Testis (tissue), 2 donors: ENCODE measurements at regions not wholly inside any gene's neighbourhood (a gene's known extent, or its start where the extent isn't known, plus 50 kb on each side); places are given as distances from the start of the nearest gene placed in this dataset.

Source experiments
- DNase-seq: peaks from one replicate; pipeline ENCODE4 v3.0.0-alpha.2; 2019
- H3K27ac ChIP-seq, 2 donors: fragments of 200-600 bp; sonication (generic); one replicate each; pipeline ENCODE4 v1.5.1; 2019
- H3K27me3 ChIP-seq: fragments of 200-600 bp; sonication (generic); one replicate; pipeline ENCODE4 v1.5.1; 2019
- H3K36me3 ChIP-seq: fragments of 200-600 bp; sonication (generic); one replicate; pipeline ENCODE4 v1.5.1; 2017; ENCODE audit warnings: low read depth; ENCODE audit errors: missing control alignments
- H3K4me1 ChIP-seq: fragments of 200-600 bp; sonication (generic); one replicate; pipeline ENCODE4 v1.5.1; 2019
- H3K4me3 ChIP-seq, 2 donors: fragments of 200-600 bp; sonication (generic); one replicate each; pipeline ENCODE4 v1.5.1; 2017 to 2019
- H3K9me3 ChIP-seq: fragments of 200-600 bp; sonication (generic); one replicate; pipeline ENCODE4 v1.5.1; 2017
- POLR2A ChIP-seq: fragments of 450-650 bp; IDR thresholded peaks from one replicate; pipeline ENCODE4 v1.6.1; 2017; ENCODE audit warnings: antibody characterized with exemption, mild to moderate bottlenecking, moderate library complexity
- WGBS, 2 donors: methylation state at CpG; one replicate each; pipeline ENCODE4 v1.1.5; 2018; 5-methylcytosine and 5-hydroxymethylcytosine counted together
- intact Hi-C: fragments of 100-400 bp; cut with DNase I; formaldehyde crosslinking; loops from one replicate; pipeline ENCODE4 v1.15.1; 2023; ENCODE audit warnings: low total_unique reads
- TF ChIP-seq, protein P1 (sequence below), 3 experiments: fragments of 450-650 bp in 2 of 3; fragments of 200-600 bp in 1 of 3; sonication (generic) in 1 of 3; IDR thresholded peaks; one replicate each; pipeline ENCODE4 v1.5.1; 2016 to 2019; ENCODE audit warnings: antibody characterized with exemption in 3 of 3, mild to moderate bottlenecking in 2 of 3, moderate library complexity in 1 of 3

DNA sequence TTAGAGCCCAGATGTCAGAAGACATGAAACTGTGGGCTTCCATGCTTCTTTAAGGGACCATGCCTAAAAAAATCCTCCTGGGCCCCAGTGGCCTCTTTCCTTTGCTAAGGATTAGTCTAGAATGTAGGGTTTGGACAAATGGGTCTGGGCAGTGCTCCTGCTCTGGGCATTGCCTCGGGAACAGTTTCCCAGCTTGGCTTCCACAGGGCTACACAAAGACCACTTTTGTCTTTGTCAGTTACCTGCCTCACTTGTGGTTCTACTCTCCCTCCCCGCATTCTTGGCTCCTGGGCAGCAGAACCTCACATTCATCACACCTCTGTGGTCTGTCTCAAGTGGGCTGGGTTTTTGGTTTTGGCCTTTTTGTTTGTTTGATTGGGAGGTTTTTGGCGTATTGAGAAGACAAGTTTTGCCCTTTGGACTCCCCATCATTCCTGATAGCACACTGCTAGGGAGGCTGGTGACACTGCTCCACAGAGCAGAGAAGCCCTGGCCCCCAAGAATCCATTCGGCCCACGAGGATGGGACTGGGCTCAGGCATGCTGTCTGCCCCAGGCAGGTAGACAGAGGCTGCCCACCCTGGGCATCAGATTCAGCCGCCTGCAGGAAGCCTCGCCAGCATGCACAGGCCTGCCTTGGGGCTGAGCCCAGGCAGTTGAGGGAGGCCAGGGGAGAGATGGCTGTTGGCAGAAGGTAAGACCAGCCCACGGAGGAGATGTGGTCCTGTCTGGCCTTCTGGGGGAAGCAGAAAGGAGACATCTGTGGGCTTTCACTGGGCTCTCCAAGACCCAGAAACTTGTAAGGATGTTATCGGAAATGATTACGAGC is 343.7 kb downstream of the WDR11 start:
- H3K27ac ChIP-seq: no peak overlapping the region
- no peak for DNase-seq
- H3K36me3 ChIP-seq: no peaks in the 10 kb centered on the region
- no peak for TF ChIP-seq POLR2A
- TF ChIP-seq, protein P1, sequence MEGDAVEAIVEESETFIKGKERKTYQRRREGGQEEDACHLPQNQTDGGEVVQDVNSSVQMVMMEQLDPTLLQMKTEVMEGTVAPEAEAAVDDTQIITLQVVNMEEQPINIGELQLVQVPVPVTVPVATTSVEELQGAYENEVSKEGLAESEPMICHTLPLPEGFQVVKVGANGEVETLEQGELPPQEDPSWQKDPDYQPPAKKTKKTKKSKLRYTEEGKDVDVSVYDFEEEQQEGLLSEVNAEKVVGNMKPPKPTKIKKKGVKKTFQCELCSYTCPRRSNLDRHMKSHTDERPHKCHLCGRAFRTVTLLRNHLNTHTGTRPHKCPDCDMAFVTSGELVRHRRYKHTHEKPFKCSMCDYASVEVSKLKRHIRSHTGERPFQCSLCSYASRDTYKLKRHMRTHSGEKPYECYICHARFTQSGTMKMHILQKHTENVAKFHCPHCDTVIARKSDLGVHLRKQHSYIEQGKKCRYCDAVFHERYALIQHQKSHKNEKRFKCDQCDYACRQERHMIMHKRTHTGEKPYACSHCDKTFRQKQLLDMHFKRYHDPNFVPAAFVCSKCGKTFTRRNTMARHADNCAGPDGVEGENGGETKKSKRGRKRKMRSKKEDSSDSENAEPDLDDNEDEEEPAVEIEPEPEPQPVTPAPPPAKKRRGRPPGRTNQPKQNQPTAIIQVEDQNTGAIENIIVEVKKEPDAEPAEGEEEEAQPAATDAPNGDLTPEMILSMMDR (IDR thresholded peaks at IDR 0.05): no peak
- WGBS, 2 donors: 60 to 67% methylated on average over 9 to 10 of the region's 10 CpGs
- H3K27me3 ChIP-seq: no peaks in the 10 kb centered on the region
- no peak overlapping the region for H3K4me3 ChIP-seq
- H3K9me3 ChIP-seq: no peaks in the 10 kb centered on the region
- intact Hi-C loops: no loop called here
- no peaks in the 10 kb centered on the region for H3K4me1 ChIP-seq

DNA sequence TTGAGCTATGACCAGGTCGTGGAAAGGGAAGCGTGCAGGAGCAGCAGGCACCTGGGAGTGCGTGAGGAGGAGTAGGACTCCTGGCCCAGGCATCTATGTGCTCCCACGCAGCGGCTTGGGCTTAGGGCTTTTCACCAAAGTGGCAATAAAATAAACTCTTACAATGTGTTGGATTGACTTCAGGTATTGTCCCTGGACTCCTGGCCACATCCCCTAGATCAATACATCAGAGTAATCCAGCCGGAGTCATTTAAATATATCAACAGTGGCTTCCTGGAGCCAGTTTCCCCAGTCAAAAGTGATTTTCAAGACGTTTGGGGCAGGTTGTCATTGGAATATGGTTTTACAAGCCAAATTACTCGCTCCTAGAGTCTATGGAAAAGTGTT is 344.4 kb downstream of the WDR11 start:
- TF ChIP-seq, protein P1 (IDR thresholded peaks at IDR 0.05): no peak
- TF ChIP-seq POLR2A: no peak
- no peak overlapping the region for H3K27ac ChIP-seq
- DNase-seq: no peak
- no peak overlapping the region for H3K4me3 ChIP-seq
- H3K36me3 ChIP-seq: no peaks in the 10 kb centered on the region
- 61 to 63% methylated on average over 8 of the region's 8 CpGs for WGBS, 2 donors
- no peaks in the 10 kb centered on the region for H3K4me1 ChIP-seq
- H3K9me3 ChIP-seq: no peaks in the 10 kb centered on the region
- no peaks in the 10 kb centered on the region for H3K27me3 ChIP-seq
- intact Hi-C loops: no loop called here

DNA sequence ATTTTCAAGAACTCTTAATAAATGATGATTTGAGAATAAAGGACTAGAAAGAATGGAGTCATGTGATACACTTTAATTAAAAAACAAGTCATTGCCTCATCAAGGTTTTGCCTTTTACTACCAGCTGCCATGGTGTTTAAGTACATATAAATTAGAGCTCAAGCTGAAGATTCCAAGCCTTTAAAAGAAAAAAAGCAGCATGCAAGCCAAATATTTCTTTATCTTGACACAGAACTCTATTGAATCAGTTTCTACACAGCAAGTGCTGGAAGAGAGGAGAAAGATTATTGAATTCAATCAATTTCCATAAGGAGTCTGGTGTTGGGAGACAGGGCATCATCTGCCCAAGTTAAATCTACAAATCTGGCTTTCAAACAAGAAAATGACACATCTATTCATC is 347.9 kb downstream of the WDR11 start:
- H3K27me3 ChIP-seq: no peaks in the 10 kb centered on the region
- no peaks in the 10 kb centered on the region for H3K4me1 ChIP-seq
- TF ChIP-seq POLR2A: no peak
- TF ChIP-seq, protein P1 (IDR thresholded peaks at IDR 0.05): no peak
- DNase-seq: no peak
- intact Hi-C loops: no loop called here
- no peak overlapping the region for H3K4me3 ChIP-seq
- no peaks in the 10 kb centered on the region for H3K9me3 ChIP-seq
- H3K36me3 ChIP-seq: no peaks in the 10 kb centered on the region
- H3K27ac ChIP-seq: no peak overlapping the region

DNA sequence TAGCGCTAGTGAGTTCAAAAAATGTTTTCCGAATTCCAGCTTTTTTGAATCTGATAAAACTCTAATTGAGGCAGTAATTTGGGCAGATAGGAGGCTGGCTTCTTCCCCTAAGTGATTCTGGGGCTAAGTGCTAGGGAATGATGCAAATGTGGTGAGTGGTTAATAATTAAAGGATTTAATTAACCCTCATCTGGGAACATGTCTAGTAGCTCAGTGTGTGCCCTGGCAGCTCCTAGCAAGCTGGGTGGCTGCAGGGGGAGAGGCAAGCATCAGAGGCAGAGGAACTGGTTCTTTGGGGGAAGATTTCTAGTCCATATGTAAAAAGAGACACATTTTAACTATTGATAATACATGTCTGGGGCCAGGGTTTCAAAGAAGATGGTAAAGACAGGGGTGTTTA is 354.5 kb downstream of the WDR11 start:
- Histone ChIP-seq H3K36me3 (no peaks in the 10 kb centered on the region), H3K27me3 (no peaks in the 10 kb centered on the region), H3K9me3 (no peaks in the 10 kb centered on the region), H3K4me1 (no peaks in the 10 kb centered on the region), H3K27ac (no peak overlapping the region), H3K4me3 (no peak overlapping the region)
- TF ChIP-seq POLR2A: no peak
- TF ChIP-seq, protein P1 (IDR thresholded peaks at IDR 0.05): no peak
- WGBS, 2 donors: 81 to 88% methylated on average over 2 of the region's 2 CpGs
- DNase-seq: no peak
- intact Hi-C loops: no loop called here

DNA sequence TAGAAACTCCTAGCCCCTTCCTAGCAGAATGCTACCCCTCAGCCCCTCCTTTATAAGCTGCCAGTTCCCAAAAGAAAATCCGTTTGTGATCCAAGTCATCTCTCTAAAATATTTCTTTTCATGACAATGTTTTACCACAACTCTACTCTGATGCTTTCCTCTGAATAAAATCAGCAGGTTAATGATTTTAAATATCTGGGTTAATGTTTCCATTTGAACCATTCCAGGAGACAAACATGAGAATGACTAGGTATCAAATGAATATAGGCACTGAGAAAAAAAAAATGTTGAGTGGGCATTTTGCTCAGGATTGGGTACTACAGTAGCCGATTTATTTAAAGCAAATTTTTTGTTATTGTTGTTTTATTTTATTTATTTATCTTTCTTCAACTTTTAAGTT is 360.3 kb downstream of the WDR11 start:
- no peak for DNase-seq
- intact Hi-C loops: no loop called here
- 76 to 93% methylated on average over 2 of the region's 2 CpGs for WGBS, 2 donors
- H3K27ac ChIP-seq: no peak overlapping the region
- no peak overlapping the region for H3K4me3 ChIP-seq
- no peak for TF ChIP-seq POLR2A
- TF ChIP-seq, protein P1 (IDR thresholded peaks at IDR 0.05): no peak
- no peaks in the 10 kb centered on the region for H3K27me3 ChIP-seq
- no peaks in the 10 kb centered on the region for H3K9me3 ChIP-seq
- H3K36me3 ChIP-seq: no peaks in the 10 kb centered on the region
- peaks cover 3% of the 10 kb centered on the region for H3K4me1 ChIP-seq
